HG02798 (cell line): ENCODE measurements at regions not wholly inside any gene's neighbourhood (a gene's known extent, or its start where the extent isn't known, plus 50 kb on each side); places are given as distances from the start of the nearest gene placed in this dataset.

Experiments used
- ATAC-seq: cut with Tn5 transposase; IDR thresholded peaks from one replicate; pipeline ENCODE4 v1.9.1; 2021; ENCODE audit warnings: mild to moderate bottlenecking; ENCODE audit not compliant: unreplicated experiment, poor library complexity

- no peak for ATAC-seq
Observed at GRCh38 chr9:80964374-80964773, 725.0 kb downstream of the TLE1 start.

GRCh38 chr9:80957801-80958200 is 731.5 kb downstream of the TLE1 start:
- ATAC-seq: no peak

GRCh38 chr9:80954521-80954920 is 734.8 kb downstream of the TLE1 start:
- no peak for ATAC-seq

GRCh38 chr9:80952363-80952922 is 736.9 kb downstream of the TLE1 start:
- no peak for ATAC-seq

- ATAC-seq: no peak
Observed at GRCh38 chr9:80951675-80952074, 737.7 kb downstream of the TLE1 start.

GRCh38 chr9:80948876-80949275 is 740.5 kb downstream of the TLE1 start:
- ATAC-seq: no peak

GRCh38 chr9:80948066-80948465 is 741.3 kb downstream of the TLE1 start:
- no peak for ATAC-seq

- ATAC-seq: no peak
Observed at GRCh38 chr9:80946496-80947170, 742.7 kb downstream of the TLE1 start.

- ATAC-seq: no peak
Observed at GRCh38 chr9:80945436-80945835, 743.9 kb downstream of the TLE1 start.

- ATAC-seq: no peak
Observed at GRCh38 chr9:80937645-80938044, 751.7 kb downstream of the TLE1 start.

- no peak for ATAC-seq
Observed at GRCh38 chr9:80934095-80934494, 755.3 kb downstream of the TLE1 start.

- ATAC-seq: no peak
Observed at GRCh38 chr9:80932947-80933780, 756.2 kb downstream of the TLE1 start.

- ATAC-seq: no peak
Observed at GRCh38 chr9:80932181-80932580, 757.2 kb downstream of the TLE1 start.

- ATAC-seq: no peak
Observed at GRCh38 chr9:80931163-80931562, 758.2 kb downstream of the TLE1 start.

GRCh38 chr9:80928697-80929096 is 760.6 kb downstream of the TLE1 start:
- ATAC-seq: no peak

- no peak for ATAC-seq
Observed at GRCh38 chr9:80926611-80927010, 762.7 kb downstream of the TLE1 start.

- ATAC-seq: no peak
Observed at GRCh38 chr9:80922544-80922943, 766.8 kb downstream of the TLE1 start.

GRCh38 chr9:80906728-80907127 is 782.6 kb downstream of the TLE1 start:
- ATAC-seq: no peak

- no peak for ATAC-seq
Observed at GRCh38 chr9:80899208-80899607, 790.1 kb downstream of the TLE1 start.

GRCh38 chr9:80893190-80893589 is 796.2 kb downstream of the TLE1 start:
- no peak for ATAC-seq

- no peak for ATAC-seq
Observed at GRCh38 chr9:80892703-80893102, 796.6 kb downstream of the TLE1 start.
